ENCODE measurements at regions not wholly inside any gene's neighbourhood (a gene's known extent, or its start where the extent isn't known, plus 50 kb on each side); places are given as distances from the start of the nearest gene placed in this dataset.
A peak's percentile ranks its signal among the peaks of the same experiment; 100 is the strongest.
"Not testable (repeated sequence)": the region's sequence is repeated elsewhere in the genome, so short reads cannot be mapped to it uniquely, and the experiment has no call there.

DNA sequence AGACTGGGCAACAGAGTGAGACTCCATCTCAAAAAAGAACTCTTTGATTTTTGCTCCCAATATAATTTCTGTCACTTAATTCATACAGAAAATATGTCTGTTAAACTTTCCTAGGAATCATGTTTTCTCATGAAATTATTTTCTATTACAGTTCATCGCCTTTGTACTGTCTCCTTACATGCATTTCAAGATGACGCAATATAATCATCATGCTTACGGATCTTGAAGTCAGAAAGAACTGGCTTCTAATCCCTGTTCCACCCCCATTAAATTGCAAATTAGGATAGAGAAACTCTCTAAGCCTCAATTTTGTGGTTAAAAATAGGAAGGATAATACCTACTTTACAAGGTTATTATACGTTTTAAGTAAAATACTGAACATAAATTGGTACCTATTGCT is 467.6 kb upstream of the SMIM21 start:
- no peak for DNase-seq

DNA sequence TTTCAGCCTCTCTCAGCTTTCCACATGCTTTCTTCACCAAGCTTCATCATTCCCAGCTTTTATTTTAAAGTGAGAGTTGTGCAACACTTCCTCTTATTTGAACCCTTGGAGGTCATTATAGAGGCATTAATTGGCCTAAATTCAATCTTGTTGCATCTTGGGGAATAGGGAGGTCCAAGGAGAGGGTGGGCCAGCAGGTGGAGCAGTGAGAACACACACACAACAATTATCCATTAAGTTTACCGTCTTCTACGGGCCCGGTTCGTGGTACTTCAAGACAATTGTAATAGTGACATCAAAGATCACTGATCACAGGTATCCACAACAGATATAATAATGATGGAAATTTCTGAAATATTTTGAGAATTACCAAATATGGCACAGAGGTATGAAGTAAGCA is 457.2 kb upstream of the SMIM21 start:
- DNase-seq, result no peak

DNA sequence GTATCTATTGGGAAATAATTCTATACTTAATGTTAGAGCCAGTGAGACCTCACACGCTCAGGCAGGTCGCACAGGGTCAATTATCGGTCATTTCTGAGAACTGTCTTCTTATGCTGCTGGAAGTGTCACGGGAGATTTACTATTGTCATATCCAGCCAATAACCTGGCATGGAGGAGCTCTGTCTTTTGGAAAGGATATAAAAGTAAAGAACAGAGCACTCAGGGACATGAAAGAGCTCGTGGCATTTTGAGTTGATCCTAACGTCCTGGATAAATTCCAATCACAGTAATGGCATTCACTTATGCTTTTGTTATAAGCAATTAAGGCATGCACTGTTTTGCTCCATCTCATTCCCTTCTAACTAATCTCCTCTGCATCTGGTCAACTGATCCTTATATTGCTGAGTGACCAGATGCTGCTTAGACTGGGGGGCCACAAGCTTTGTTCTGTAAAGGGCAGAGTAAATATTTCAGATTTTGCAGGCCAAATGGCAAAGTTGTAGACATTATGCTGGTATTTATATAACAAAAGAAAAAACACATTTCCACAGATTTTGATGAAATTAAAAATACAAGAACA is 453.5 kb upstream of the SMIM21 start:
- no peak for DNase-seq

DNA sequence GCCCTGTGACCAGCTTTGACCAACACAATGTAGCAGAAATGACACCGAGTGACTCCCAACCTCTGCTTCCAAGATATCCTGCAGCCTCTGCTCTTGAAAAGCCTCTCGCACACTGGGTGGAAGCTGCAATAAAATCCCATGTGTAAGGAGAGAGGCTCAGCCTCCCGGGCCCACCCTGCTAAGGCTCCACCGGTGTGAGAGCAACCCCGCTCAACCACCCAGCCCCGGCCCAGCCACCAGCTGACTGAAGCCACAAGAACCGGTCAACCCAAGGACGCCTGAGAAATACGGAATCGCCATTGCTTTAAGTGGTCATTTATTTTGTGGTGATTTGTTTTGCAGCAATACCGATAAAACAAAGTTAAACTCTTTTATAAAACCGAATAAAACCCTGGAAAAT is 452.8 kb upstream of the SMIM21 start:
- no peak for DNase-seq

DNA sequence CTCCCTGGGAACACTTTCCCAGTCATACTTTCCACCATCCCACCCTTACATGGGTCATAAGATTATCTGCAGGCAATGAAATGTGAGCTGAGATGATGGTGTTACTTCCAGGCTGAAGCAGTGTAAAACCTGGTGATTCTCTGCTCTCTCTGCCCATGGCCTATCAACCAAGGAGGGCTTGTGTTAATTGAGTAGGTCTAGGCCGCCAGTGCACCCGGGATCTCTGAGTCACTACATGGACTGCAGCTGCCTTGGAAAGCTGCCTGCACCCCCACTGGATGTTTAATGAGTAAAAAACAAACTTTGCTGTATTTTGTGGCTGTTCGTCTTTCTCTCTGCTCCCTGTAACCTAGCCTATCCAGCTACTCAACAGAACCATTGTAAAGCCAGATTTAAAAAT is 451.7 kb upstream of the SMIM21 start:
- DNase-seq, result no peak

DNA sequence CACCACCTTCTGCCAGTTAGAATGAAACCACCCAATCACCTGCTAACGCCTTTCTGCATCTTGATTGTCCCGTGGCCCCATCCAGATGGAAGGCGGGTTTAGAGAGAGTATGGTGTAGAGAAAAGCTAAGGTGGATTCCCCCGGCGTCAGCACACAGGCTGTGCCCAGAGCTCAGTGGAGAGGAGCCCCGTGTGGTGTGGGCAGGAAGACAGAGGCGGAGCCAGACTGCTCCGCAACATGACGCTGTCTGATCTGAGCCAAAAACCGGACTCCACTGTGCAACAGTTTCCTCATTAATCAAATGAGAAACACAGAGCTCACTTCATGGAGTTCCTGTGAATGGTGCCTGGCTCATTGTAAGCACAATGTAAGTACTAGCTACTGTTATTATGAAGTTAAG is 448.1 kb upstream of the SMIM21 start:
- DNase-seq, result no peak

DNA sequence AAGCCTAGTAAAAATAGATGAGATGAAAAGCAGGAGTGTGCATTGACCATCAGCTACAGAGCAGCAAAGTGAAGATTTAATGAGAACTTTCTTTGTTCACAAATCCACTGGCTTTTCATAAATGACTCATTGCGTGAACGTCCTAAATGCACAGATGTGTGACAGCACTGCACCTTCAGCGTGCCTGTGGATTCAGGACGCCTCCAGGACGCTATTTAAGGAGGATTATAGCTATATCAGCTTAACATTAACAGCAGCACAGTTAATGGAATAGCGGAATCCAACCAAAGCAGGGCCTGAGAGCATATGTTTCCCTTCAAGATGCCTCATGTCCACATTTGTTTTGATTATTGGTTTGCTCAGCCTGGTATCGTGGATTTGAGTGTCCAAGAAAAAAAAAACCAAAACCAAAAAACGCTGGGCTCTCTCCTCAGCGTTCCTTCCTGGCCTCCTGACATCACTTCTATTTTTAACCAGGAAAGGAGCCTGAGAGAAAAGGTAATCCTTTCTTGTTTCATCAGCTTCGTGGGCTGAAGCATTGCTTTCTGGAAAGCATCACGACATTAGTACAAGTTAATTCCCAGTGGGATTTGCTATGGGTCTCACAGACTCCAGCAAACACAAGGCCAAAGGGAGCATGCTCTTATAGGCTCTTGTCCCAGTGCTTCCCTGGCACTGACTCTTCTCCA is 447.0 kb upstream of the SMIM21 start:
- no peak for DNase-seq

DNA sequence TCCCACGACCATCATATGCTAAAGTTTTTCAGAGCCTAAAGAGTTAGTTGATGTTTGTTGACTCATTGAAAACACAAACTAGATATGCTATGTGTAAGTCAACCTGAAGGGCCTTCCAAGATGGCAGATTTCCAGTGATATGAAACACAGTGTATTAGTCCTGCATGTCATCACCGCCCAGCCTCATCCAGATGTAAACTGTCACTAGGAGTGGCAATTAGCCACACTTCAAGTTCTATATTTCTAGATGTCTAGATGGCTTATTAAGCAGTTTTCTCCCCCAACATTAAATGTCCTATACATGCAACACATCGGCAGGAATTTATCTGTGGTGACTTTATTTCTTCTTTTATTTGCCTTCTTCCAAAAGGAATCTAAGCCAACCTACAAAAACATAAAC is 444.1 kb upstream of the SMIM21 start:
- DNase-seq, result no peak

DNA sequence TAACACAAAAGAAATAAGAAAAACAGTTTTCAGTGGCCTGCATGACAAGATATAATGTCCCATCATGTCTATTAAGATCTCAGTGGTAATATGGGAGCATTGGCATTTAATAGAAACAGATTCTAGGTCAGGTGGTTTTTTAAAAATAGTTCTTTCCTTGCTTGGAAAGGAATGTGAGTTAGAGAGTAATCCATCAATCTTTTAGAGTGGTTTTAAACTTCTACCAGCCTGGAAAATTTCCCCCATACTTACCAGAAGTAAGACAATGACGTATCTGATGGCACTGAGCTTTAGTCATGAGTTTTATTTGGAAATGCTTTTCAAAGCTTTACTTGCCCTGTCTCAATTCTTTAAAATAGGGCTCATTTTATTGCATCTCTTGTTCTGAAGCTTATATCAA is 441.7 kb upstream of the SMIM21 start:
- no peak for DNase-seq

DNA sequence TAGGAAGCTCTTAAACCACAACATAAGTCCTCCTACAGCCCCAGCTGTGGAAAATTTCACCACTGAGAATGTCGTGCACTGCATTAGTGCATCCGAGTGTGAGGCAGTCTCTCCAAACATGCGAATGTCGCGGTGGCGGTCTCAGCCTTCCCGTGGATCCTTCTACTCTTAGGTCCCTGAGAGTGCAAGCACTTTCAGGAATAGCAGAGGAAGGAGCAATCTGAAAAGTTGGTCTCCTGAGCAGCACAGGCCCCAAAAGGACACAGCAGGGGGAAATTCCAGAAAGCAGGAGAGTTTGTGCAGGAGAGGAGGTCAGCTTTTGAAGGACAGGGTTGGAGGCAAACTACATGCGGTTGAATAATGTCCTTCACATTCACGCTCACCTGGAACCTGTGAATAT is 440.5 kb upstream of the SMIM21 start:
- DNase-seq, result no peak

DNA sequence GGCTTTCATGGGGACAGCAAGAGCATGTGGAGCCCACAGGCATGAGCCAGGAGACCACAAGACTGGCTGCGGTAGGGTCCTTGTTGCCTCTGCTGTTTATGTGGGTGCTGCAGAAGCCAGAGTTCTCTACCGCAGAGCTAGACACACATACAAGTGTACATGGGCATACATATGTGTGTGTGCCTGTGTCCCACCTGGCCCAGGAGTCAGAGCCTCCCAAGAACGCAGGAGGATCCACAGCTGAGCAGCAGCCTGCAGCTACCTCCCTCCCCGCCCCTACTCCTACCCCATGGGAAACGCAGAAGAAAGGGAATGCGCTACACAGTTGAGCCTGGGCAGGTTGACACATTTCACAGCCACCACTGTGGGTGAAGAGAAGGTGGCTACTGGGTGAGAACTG is 438.1 kb upstream of the SMIM21 start:
- no peak for DNase-seq

DNA sequence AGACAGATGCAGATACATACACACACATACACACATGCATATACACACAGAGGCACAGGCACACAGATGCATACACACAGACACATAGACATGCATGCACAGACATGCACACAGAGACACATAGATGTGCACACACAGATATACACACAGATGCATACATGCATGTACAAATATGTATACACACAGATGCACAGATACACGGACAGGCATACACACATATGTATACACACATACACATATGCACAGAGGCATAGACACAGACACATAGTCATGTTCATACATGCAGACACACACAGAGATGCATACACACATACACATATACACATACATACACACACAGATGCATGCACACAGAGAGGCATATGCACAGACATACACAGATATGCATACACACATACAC is 437.3 kb upstream of the SMIM21 start:
- DNase-seq, result no peak

DNA sequence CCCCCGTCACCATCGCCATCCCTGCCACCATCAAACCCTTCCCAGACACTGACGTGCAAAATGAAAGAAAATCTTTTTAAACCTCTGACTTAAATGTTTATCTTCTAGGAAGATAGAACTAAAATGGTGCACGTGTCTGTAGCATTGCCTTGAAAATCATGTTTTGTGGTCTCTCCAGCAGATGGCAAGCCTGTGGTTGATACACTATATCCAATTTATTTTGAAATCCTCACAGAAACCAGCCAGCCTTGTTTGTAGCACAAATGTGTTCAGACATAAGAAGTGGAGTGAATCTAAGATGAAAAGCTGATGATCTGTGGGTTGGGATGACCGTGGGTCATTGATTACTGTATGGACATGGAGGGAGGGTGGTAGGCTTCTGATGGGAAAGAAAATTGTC is 436.2 kb upstream of the SMIM21 start:
- DNase-seq, result no peak

DNA sequence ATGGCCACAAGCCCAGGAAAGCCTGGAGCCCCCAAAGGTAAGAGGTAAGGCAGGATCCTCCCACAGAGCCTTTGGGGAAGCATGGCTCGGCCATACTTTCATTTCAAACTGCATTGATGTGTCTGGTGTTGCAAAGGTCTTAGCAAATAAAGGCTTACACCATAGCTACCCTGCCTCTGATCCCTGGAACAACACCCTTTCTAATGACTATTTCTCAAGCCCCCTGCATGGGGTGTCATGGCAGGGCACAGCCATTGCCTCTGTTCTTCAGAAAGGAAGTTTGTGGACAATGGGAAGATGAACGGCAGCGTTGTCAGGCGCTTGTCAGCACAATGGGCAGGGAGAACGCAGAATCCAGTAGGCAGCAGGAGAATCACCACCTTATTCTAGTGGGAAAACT is 435.0 kb upstream of the SMIM21 start:
- DNase-seq, result no peak

DNA sequence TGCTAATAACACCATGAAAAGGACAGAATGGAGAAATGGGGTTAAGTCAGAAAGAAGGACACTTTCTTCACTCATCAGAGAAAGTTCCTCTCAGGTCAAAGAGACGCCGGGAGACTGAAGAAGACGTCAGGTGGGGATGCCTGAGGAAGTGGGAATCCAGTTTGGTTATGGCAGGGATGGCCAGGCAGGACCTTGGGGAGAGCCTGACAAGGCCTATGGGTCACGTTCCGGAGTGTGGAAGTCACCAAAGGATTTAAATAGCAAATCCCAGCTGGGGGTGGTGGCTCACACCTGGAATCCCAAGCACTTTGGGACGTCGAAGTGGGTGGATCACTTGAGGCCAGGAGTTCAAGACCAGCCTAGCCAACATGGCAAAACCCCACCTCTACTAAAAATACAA is 432.7 kb upstream of the SMIM21 start:
- peak; percentile 5 for DNase-seq

DNA sequence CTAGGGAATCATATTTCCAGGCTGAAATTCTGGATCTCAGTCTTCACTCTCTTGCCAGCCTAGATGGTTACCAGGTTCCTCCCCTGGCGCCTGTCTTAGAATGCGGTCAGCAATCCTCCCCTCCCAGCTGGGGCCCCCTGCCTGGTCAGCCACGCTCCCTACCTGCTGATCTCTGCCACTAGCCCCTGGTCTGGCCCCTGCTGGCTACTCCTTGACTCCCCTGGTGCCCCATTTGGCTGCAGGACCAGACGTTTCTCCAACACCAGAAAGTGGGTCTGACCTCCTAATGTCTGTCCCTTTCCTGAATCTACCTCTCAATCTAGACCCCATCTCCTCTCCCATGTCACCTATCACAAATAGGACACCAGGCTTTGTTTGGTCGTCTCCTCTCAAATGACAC is 432.0 kb upstream of the SMIM21 start:
- DNase-seq, result no peak

DNA sequence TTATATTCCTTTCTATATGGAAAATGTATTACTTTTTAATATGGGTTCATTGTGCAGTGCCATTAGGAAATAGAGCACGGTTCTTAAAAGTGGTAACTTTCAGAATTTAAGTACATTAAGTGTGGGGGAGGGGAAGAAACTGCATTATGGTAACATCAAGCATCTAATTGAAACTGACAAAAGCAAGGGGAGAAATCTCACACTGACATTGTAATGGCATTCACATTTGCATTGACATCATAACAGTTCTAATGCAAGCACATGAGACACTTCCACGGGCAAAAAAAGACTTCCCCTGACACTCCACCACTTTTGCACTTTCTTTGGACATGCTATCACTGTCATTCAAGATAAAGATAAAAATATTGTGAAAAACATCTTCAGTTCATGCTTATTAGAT is 431.3 kb upstream of the SMIM21 start:
- no peak for DNase-seq

DNA sequence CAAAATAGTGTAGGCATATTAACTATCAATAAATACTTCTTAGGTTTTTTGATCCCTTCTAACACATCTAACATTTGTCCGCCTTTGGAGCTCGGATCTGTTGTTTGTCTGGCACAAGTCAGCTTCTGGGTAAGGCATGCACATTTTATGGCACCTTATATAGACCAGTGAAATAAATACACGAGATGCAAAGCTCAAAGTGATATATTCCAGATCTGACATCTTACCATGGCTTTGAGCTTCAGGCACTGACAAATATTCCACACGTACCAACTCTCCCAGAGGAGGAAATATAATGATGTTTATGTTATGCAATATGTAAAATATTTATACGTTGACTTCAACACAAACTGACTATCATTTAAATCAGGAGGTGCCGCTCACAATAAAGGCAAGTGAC is 430.1 kb upstream of the SMIM21 start:
- no peak for DNase-seq

DNA sequence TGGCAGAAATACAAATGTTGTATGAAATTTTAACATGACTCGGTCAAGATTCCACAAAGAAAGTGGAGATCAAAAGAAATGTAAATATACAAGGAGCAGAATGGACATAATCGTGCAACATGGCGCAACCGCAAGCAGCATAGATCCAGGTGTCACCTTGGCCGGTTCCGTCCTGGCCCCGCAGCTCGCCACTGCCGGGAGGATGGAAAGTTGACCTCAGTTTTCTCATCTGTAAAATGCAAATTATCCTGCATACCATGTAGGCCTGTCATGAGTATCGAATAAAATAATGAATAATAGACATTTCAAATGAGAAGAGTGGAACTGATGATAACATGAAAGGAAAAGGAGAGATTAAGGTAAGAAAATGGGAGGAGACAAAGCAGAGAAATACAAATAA is 427.3 kb upstream of the SMIM21 start:
- no peak for DNase-seq

DNA sequence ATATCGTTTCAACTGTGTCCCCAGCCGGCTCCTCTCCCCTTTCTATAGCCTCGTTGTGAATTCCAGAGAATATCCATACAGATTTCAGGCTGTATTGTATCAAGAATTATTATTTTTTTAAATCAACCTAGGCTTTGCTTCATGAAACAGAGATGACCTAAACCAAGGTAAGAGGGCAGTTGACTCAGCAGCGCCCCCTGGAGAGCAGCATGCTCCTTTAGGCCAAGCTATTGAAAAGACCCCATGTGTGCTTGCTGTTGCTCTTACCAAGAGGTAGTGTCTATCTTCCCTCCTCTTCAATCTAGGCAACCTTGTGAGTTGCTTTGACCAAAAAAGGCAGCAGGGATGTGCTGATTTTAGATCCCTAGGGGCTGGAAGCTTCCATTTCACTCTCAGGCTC is 426.7 kb upstream of the SMIM21 start:
- peak; percentile 34 for DNase-seq

DNA sequence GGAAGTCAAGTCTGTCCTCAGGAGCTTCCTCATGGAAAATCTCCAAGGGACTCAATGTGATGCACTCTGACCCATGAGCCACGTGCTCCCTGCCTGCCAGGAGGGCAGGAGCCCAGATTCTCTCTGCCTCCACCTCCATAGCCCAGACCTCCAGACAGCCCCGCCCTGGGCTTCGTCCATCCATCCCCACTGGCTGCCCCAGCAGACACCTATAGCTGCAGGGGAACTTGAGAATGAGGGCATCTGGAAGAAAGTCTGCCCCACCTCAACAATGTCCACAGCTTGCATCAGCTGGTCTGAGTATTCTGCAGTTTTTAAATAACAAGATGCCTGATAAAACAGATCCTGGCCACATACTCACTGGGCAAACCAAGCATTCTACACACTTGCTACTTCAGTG is 418.8 kb upstream of the SMIM21 start:
- peak; percentile 1 for DNase-seq

DNA sequence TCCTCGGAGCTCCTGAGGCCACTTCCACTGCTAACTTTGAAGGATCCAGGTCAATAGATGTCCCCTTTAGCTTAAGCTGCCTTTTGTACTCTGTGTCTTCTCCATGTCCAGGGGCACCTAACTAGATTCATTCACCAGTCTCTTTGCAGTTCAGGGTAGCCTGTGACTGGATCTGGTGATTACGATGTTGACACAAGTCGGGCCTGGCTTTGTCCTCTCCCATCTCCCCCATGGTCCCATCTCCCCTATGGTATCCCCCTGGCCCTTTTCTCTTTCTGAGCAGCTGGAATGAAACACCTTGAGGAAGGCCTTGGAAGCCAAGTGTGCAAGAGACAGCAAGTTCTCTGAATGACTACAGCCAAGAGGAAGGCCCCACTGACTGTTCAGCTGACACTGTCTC is 417.9 kb upstream of the SMIM21 start:
- DNase-seq, result peak; percentile 4

DNA sequence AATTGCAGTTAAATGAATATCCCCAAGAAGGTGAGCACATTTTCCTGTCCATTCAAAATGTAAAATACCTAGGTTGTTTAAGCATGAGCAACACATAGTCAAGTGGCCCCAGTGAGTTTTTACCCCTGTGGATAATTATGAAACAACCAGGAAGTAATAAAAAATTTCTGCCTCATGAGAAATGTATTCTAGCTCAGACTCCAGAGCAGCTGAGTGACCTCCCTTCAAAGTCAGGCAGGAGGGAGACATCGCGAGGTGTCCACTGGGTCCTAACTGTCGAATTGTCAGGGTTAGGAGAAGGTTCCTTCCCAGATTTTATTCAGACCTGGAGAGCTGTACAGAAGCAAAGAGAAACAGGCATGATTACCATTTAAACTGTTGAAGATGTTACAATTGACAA is 416.6 kb upstream of the SMIM21 start:
- DNase-seq, result no peak

DNA sequence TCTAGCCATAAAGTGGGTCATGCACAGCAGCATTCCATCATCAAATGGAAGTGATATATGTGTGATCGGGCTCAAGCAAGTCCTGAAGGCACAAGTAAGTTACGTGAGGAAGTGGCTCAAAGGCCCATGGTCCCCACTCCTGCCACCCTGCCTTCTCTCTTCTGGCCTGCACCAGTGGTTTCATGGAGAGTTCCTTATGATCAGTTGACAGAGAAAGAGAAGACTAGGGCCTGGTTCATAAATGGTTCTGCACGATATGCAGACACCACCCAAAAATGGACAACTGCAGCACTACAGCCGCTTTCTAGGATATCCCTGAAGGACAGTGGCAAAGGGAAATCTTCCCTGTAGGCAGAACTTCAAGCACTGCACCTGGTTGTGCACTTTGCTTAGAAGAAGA is 412.6 kb upstream of the SMIM21 start:
- DNase-seq, result no peak

DNA sequence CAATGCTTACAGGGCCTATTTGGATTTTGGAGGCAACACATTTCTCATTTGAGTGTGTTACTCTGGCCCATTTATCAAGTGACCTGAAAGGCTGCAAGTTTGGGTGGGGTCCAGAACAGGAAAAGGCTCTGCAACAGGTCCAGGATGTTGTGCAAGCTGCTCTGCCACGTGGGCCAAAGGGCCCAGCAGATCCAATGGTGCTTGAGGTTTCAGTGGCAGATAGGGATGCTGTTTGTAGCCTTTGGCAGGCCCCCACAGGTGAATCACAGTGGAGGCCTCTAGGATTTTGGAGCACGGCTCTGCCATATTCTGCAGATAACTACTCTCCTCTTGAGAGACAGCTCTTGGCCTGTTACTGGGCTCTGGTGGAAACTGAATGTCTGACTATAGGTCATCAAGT is 412.2 kb upstream of the SMIM21 start:
- not testable (repeated sequence) for DNase-seq
